Upper lobe of left lung (tissue), 6 donors: ENCODE measurements at regions not wholly inside any gene's neighbourhood (a gene's known extent, or its start where the extent isn't known, plus 50 kb on each side); places are given as distances from the start of the nearest gene placed in this dataset.
A peak's percentile ranks its signal among the peaks of the same experiment; 100 is the strongest.

Experiments
- ATAC-seq, 2 donors: fragments of 200-7000 bp; cut with Tn5 transposase; one replicate each; pipeline ENCODE4 v1.9.1; 2022; ENCODE audit warnings: mild to moderate bottlenecking in 2 of 2, moderate library complexity in 2 of 2; ENCODE audit not compliant: low FRiP score in 2 of 2
- DNase-seq, 2 donors: peaks; one replicate each; pipeline ENCODE4 v3.0.0-alpha.2; 2019 to 2020
- H3K27ac ChIP-seq, 4 donors: fragments of 200-600 bp; sonication (generic); one replicate each; pipeline ENCODE4 v1.5.1; 2016 to 2019
- H3K27me3 ChIP-seq, 4 donors: fragments of 200-600 bp; sonication (generic); one replicate each; pipeline ENCODE4 v1.5.1; 2017 to 2019
- H3K36me3 ChIP-seq, 4 donors: fragments of 200-600 bp; sonication (generic); one replicate each; pipeline ENCODE4 v1.5.1; 2016 to 2019
- H3K4me1 ChIP-seq, 4 donors: fragments of 200-600 bp; sonication (generic); one replicate each; pipeline ENCODE4 v1.5.1; 2018 to 2019
- H3K4me3 ChIP-seq, 4 donors: fragments of 200-600 bp; sonication (generic); one replicate each; pipeline ENCODE4 v1.5.1; 2017 to 2019; ENCODE audit warnings: mild to moderate bottlenecking in 2 of 4, moderate library complexity in 1 of 4
- H3K9me3 ChIP-seq, 4 donors: fragments of 200-600 bp; sonication (generic); one replicate each; pipeline ENCODE4 v1.5.1; 2018 to 2019
- CTCF ChIP-seq, 6 experiments: fragments of 450-650 bp in 4 of 6; fragments of 200-600 bp in 2 of 6; sonication (generic) in 2 of 6; IDR thresholded peaks; one replicate each; pipeline ENCODE4 v1.5.1; 2016 to 2019; ENCODE audit warnings: antibody characterized with exemption in 6 of 6
- EP300 ChIP-seq, 4 donors: sonication (generic); formaldehyde crosslinking; IDR thresholded peaks; one replicate each; pipeline ENCODE4 v1.5.1; 2017; ENCODE audit warnings: antibody characterized with exemption in 4 of 4, control low read depth in 2 of 4
- POLR2A ChIP-seq, 4 donors: fragments of 450-650 bp; IDR thresholded peaks; one replicate each; pipeline ENCODE4 v1.5.1; 2016 to 2017; ENCODE audit warnings: antibody characterized with exemption in 4 of 4, mild to moderate bottlenecking in 2 of 4
- POLR2AphosphoS5 ChIP-seq, 2 donors: sonication (generic); formaldehyde crosslinking; IDR thresholded peaks; one replicate each; pipeline ENCODE4 v1.5.1; 2017; ENCODE audit warnings: antibody characterized with exemption in 2 of 2
- WGBS, 2 donors: methylation state at CpG; one replicate each; pipeline ENCODE4 v1.1.5; 2017 to 2018; 5-methylcytosine and 5-hydroxymethylcytosine counted together
- donor health status: DM: no; HTN: no; CAD: no; lungs with moderate emphysema.
- donor health status: DM: no; HTN: yes; CAD: no; lungs with severe emphysema.

- DNase-seq (no peak), ATAC-seq (no peak)
- no peaks in the 10 kb centered on the region for H3K27me3 ChIP-seq
- TF ChIP-seq CTCF (IDR thresholded peaks at IDR 0.05) (no peak), POLR2AphosphoS5 (IDR thresholded peaks at IDR 0.05) (no peak), POLR2A (IDR thresholded peaks at IDR 0.05) (no peak), EP300 (IDR thresholded peaks at IDR 0.05) (no peak)
- WGBS, 2 donors, result 65 to 83% methylated on average over 4 of the region's 4 CpGs
- no peaks in the 10 kb centered on the region for H3K36me3 ChIP-seq
- peaks cover 0 to 1% (median 0%) of the 10 kb centered on the region in 4 donors for H3K9me3 ChIP-seq
- no peaks in the 10 kb centered on the region for H3K4me1 ChIP-seq
- H3K4me3 ChIP-seq, result no peak overlapping the region
- no peak overlapping the region for H3K27ac ChIP-seq
Observed at GRCh38 chr14:27371868-27372267, 774.0 kb upstream of the NOVA1 start.

- H3K9me3 ChIP-seq, result peaks cover 0 to 4% (median 0%) of the 10 kb centered on the region in 4 donors
- no peak overlapping the region for H3K27ac ChIP-seq
- no peaks in the 10 kb centered on the region for H3K4me1 ChIP-seq
- H3K36me3 ChIP-seq, result no peaks in the 10 kb centered on the region
- TF ChIP-seq CTCF (IDR thresholded peaks at IDR 0.05), result no peak
- no peak for TF ChIP-seq EP300 (IDR thresholded peaks at IDR 0.05)
- TF ChIP-seq POLR2A (IDR thresholded peaks at IDR 0.05), result no peak
- no peak for TF ChIP-seq POLR2AphosphoS5 (IDR thresholded peaks at IDR 0.05)
- ATAC-seq (no peak), DNase-seq (no peak)
- H3K4me3 ChIP-seq, result no peak overlapping the region
- no peaks in the 10 kb centered on the region for H3K27me3 ChIP-seq
Observed at GRCh38 chr14:27372771-27373170, 774.9 kb upstream of the NOVA1 start.

GRCh38 chr14:27384124-27384523, 786.3 kb upstream of the NOVA1 start:
- 56 to 78% methylated on average over 9 of the region's 9 CpGs for WGBS, 2 donors
- Histone ChIP-seq H3K27me3 (no peaks in the 10 kb centered on the region), H3K36me3 (no peaks in the 10 kb centered on the region), H3K27ac (no peak overlapping the region), H3K4me3 (no peak overlapping the region), H3K4me1 (no peaks in the 10 kb centered on the region), H3K9me3 (no peaks in the 10 kb centered on the region)
- TF ChIP-seq EP300 (IDR thresholded peaks at IDR 0.05), result no peak
- no peak for TF ChIP-seq POLR2A (IDR thresholded peaks at IDR 0.05)
- TF ChIP-seq POLR2AphosphoS5 (IDR thresholded peaks at IDR 0.05), result no peak
- no peak for TF ChIP-seq CTCF (IDR thresholded peaks at IDR 0.05)
- DNase-seq (peak in 1 of 2 donors; percentile 8), ATAC-seq (no peak)

- Histone ChIP-seq H3K9me3 (no peaks in the 10 kb centered on the region), H3K36me3 (no peaks in the 10 kb centered on the region), H3K27ac (no peak overlapping the region), H3K4me3 (no peak overlapping the region), H3K4me1 (no peaks in the 10 kb centered on the region), H3K27me3 (no peaks in the 10 kb centered on the region)
- 72 to 78% methylated on average over 3 of the region's 3 CpGs for WGBS, 2 donors
- TF ChIP-seq CTCF (IDR thresholded peaks at IDR 0.05) (no peak), POLR2AphosphoS5 (IDR thresholded peaks at IDR 0.05) (no peak), POLR2A (IDR thresholded peaks at IDR 0.05) (no peak), EP300 (IDR thresholded peaks at IDR 0.05) (no peak)
- no peak for DNase-seq
- no peak for ATAC-seq
Observed at GRCh38 chr14:27386391-27386790, 788.6 kb upstream of the NOVA1 start.

- Histone ChIP-seq H3K4me1 (no peaks in the 10 kb centered on the region), H3K36me3 (no peaks in the 10 kb centered on the region), H3K9me3 (no peaks in the 10 kb centered on the region), H3K27me3 (no peaks in the 10 kb centered on the region), H3K27ac (no peak overlapping the region), H3K4me3 (no peak overlapping the region)
- ATAC-seq, result no peak
- WGBS, 2 donors, result 66 to 70% methylated on average over 1 of the region's 1 CpG
- TF ChIP-seq POLR2AphosphoS5 (IDR thresholded peaks at IDR 0.05) (no peak), CTCF (IDR thresholded peaks at IDR 0.05) (no peak), POLR2A (IDR thresholded peaks at IDR 0.05) (no peak)
- no peak for DNase-seq
Observed at GRCh38 chr14:27387463-27387862, 789.6 kb upstream of the NOVA1 start.
